ENCODE measurements at regions not wholly inside any gene's neighbourhood (a gene's known extent, or its start where the extent isn't known, plus 50 kb on each side); places are given as distances from the start of the nearest gene placed in this dataset.
A peak's percentile ranks its signal among the peaks of the same experiment; 100 is the strongest.
"Not testable (repeated sequence)": the region's sequence is repeated elsewhere in the genome, so short reads cannot be mapped to it uniquely, and the experiment has no call there.

DNA sequence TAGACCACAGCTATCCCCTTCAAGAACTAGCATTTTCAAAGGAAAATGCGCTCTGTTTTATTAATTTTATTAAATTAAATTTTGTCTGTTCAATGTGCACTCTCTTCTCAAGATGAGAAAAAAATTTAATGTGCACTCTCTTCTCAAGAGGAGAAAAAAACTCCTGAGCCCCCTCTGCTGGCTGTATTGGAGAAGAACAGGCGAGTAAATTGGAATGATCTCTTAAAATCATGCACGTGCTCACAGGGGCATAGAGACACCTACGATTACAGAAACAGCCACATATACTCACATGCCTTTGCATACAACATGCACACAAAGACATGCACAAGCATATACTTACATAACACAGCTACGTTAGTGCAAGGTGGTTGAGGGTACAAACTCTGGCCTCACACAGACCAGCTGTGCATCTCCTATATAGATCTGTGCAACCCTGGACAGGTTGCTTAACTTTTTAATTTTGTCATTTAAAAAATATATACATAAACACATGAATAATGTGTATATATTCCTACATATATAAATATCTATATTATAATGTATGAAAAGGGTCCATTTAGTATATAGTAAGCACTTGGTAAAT, 176.2 kb upstream of the CXorf66 start:
- Histone ChIP-seq H3K4me3 (no peak overlapping the region), H3K27me3 (no peaks in the 10 kb centered on the region), H3K36me3 (no peaks in the 10 kb centered on the region), H3K27ac (no peak overlapping the region), H3K4me1 (no peaks in the 10 kb centered on the region), H3K9me3 (no peaks in the 10 kb centered on the region)
- DNase-seq, result peak; percentile 17
- intact Hi-C loops (cut with DNase I; ENCODE audit: low total_unique reads), result loop anchor here (10.0 kb wide), 1 partner anchor 87 kb away; no protein-coding TSS in a partner anchor
- no peak for TF ChIP-seq EP300 (IDR thresholded peaks at IDR 0.05; ENCODE audit: low read depth)
- TF ChIP-seq, protein P1, sequence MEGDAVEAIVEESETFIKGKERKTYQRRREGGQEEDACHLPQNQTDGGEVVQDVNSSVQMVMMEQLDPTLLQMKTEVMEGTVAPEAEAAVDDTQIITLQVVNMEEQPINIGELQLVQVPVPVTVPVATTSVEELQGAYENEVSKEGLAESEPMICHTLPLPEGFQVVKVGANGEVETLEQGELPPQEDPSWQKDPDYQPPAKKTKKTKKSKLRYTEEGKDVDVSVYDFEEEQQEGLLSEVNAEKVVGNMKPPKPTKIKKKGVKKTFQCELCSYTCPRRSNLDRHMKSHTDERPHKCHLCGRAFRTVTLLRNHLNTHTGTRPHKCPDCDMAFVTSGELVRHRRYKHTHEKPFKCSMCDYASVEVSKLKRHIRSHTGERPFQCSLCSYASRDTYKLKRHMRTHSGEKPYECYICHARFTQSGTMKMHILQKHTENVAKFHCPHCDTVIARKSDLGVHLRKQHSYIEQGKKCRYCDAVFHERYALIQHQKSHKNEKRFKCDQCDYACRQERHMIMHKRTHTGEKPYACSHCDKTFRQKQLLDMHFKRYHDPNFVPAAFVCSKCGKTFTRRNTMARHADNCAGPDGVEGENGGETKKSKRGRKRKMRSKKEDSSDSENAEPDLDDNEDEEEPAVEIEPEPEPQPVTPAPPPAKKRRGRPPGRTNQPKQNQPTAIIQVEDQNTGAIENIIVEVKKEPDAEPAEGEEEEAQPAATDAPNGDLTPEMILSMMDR (IDR thresholded peaks at IDR 0.05), result peak in 4 of 5 experiments; percentile 33 to 60 (median 45)
- in situ Hi-C loops (cut with MboI; ENCODE audit: low pct_ligation_motif_present in 1 of 4, low pct_unique_long_range_greater_than_20kb in 1 of 4, low sequenced_read_pairs in 3 of 4), result no loop called here
- 0 to 3% methylated on average over 4 to 5 of the region's 5 CpGs for WGBS, 2 donors (ENCODE audit: low coverage in 1 of 2)

DNA sequence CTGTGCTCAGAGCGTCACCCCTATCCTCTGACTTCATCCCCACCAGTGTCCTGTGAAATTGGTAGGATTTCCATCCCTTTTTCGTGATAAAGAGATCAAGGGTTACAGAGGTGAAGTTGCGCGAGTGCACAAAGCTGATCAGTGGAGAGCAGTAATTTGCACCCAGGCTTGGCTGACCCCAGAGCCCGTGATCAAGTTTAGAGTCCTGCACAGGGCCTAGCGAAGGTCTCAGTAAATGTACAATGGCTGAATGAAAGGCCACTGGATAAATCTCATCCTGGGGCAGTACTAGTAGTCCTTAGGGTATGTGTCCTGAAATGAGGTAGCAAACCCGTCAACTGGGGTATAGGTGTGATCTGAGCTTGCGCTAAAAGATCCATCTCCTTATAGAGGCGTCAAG, 173.2 kb upstream of the CXorf66 start:
- not testable (repeated sequence) for H3K36me3 ChIP-seq, H3K9me3 ChIP-seq, DNase-seq, H3K4me1 ChIP-seq, H3K4me3 ChIP-seq, H3K27me3 ChIP-seq, H3K27ac ChIP-seq
- intact Hi-C loops (cut with DNase I; ENCODE audit: low total_unique reads), result loop anchor here (2.0 kb wide), 1 partner anchor 64 kb away; no protein-coding TSS in a partner anchor
- WGBS, 2 donors (ENCODE audit: low coverage in 1 of 2), result 88 to 93% methylated on average over 3 to 9 of the region's 9 CpGs
- in situ Hi-C loops (cut with MboI; ENCODE audit: low pct_ligation_motif_present in 1 of 4, low pct_unique_long_range_greater_than_20kb in 1 of 4, low sequenced_read_pairs in 3 of 4), result loop anchor here in 1 of 4 donors (5.0 kb wide), 1 partner anchor 61 kb away; no protein-coding TSS in a partner anchor

DNA sequence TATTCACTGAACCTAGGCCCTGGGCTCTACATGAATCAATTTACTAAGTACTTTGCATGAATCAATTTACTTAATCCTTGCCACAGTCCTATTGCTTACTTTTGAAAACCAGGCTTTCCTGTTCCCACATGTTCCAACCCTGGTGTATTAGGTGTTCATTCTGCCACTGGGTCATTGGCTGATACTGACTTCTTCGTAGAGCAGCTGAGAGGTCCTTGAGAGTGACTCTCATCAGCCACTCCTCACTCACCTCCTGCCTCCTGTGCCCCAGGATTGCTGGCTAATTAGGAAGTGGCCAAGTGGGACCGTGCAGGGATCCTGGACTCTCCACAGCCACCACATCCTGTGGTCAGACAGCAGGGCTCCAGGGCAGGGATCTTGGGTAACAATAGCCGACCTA, 172.7 kb upstream of the CXorf66 start:
- intact Hi-C loops (cut with DNase I; ENCODE audit: low total_unique reads) (loop anchor here (2.0 kb wide), 1 partner anchor 63 kb away; no protein-coding TSS in a partner anchor), in situ Hi-C loops (cut with MboI; ENCODE audit: low pct_ligation_motif_present in 1 of 4, low pct_unique_long_range_greater_than_20kb in 1 of 4, low sequenced_read_pairs in 3 of 4) (loop anchor here in 1 of 4 donors (5.0 kb wide), 1 partner anchor 61 kb away; no protein-coding TSS in a partner anchor)
- H3K9me3 ChIP-seq, H3K4me3 ChIP-seq, H3K4me1 ChIP-seq, H3K36me3 ChIP-seq, H3K27me3 ChIP-seq, DNase-seq, H3K27ac ChIP-seq: not testable (repeated sequence)
- 82% methylated on average over 1 of the region's 3 CpGs; no CpG with 5 or more reads in 1 of the 2 donors for WGBS, 2 donors (ENCODE audit: low coverage in 1 of 2)

DNA sequence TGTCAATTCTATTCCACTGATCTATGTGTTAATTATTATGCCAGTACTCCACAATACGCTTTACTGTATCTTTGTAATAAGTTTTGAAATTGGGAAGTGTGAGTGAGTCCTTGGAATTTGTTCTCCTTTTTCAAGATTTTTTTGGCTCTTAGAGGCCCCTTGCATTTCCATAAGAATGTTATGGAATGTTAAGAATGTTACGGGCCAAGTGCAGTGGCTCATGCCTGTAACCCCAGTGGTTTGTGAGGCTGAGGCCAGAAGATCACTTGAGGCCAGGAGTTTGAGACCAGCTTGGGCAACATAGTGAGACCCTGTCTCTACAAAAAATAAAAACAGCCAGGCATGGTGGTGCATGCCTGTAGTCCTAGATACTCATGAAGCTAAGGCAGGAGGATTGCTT, 167.6 kb upstream of the CXorf66 start:
- WGBS, 2 donors (ENCODE audit: low coverage in 1 of 2), result 78% methylated on average over 2 of the region's 2 CpGs; no CpG with 5 or more reads in 1 of the 2 donors
- H3K27ac ChIP-seq, result no peak overlapping the region
- H3K36me3 ChIP-seq, result no peaks in the 10 kb centered on the region
- no peaks in the 10 kb centered on the region for H3K27me3 ChIP-seq
- no peaks in the 10 kb centered on the region for H3K4me1 ChIP-seq
- intact Hi-C loops (cut with DNase I; ENCODE audit: low total_unique reads), result no loop called here
- H3K9me3 ChIP-seq, result no peaks in the 10 kb centered on the region
- no peak overlapping the region for H3K4me3 ChIP-seq
- DNase-seq, result no peak
- in situ Hi-C loops (cut with MboI; ENCODE audit: low pct_ligation_motif_present in 1 of 4, low pct_unique_long_range_greater_than_20kb in 1 of 4, low sequenced_read_pairs in 3 of 4), result no loop called here
- TF ChIP-seq EP300 (IDR thresholded peaks at IDR 0.05; ENCODE audit: low read depth) (no peak), POLR2AphosphoS5 (IDR thresholded peaks at IDR 0.05) (no peak), POLR2A (IDR thresholded peaks at IDR 0.05) (no peak)

DNA sequence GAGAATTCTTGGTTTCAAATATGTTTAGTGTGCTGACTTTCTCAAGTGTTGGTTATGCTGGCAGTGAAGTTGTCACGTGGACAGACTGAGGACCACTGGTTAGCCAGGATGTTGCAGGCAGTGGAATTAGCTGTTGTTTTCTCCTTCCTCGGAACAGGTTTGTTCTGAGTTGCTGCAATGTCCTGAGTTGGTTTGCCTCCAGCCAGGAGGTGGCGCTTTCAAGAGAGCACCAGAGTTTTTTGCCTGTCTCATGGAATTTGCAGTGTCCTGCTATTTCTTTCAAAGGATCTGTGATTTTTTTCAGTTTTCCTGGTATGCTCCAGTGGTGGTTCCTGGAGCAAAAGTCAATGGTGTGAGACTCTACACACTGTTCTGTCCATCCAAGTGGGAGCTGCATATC, 158.1 kb upstream of the CXorf66 start:
- 17% methylated on average over 3 of the region's 3 CpGs; no CpG with 5 or more reads in 1 of the 2 donors for WGBS, 2 donors (ENCODE audit: low coverage in 1 of 2)
- H3K36me3 ChIP-seq, result no peaks in the 10 kb centered on the region
- TF ChIP-seq EP300 (IDR thresholded peaks at IDR 0.05; ENCODE audit: low read depth) (no peak), POLR2AphosphoS5 (IDR thresholded peaks at IDR 0.05) (no peak), POLR2A (IDR thresholded peaks at IDR 0.05) (no peak)
- TF ChIP-seq, protein P1 (IDR thresholded peaks at IDR 0.05), result no peak
- H3K4me1 ChIP-seq, result no peaks in the 10 kb centered on the region
- no peaks in the 10 kb centered on the region for H3K9me3 ChIP-seq
- H3K4me3 ChIP-seq, result no peak overlapping the region
- intact Hi-C loops (cut with DNase I; ENCODE audit: low total_unique reads), result no loop called here
- no peak for DNase-seq
- in situ Hi-C loops (cut with MboI; ENCODE audit: low pct_ligation_motif_present in 1 of 4, low pct_unique_long_range_greater_than_20kb in 1 of 4, low sequenced_read_pairs in 3 of 4), result no loop called here
- H3K27me3 ChIP-seq, result no peaks in the 10 kb centered on the region
- no peak overlapping the region for H3K27ac ChIP-seq

DNA sequence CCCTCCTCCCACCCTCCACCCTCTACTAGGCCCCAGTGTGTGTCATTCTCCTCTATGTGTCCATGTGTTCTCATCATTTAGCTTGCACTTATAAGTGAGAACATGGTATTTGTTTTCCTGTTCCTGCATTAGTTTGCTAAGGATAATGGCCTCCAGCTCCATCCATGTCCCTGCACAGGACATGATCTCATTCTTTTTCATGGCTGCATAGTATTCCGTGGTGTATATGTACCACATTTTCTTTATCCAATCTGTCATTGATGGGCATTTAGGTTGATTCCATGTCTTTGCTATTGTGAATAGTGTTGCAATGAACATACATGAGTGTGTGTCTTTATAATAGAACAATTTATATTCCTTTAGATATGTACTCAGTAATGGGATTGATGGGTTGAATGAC, 148.7 kb upstream of the CXorf66 start:
- H3K4me3 ChIP-seq; H3K36me3 ChIP-seq; DNase-seq; H3K27me3 ChIP-seq; in situ Hi-C loops (cut with MboI; ENCODE audit: low pct_ligation_motif_present in 1 of 4, low pct_unique_long_range_greater_than_20kb in 1 of 4, low sequenced_read_pairs in 3 of 4); intact Hi-C loops (cut with DNase I; ENCODE audit: low total_unique reads); H3K4me1 ChIP-seq; H3K27ac ChIP-seq; H3K9me3 ChIP-seq: not testable (repeated sequence)
- 94% methylated on average over 1 of the region's 1 CpG; no CpG with 5 or more reads in 1 of the 2 donors for WGBS, 2 donors (ENCODE audit: low coverage in 1 of 2)

Data from transverse colon (tissue), 4 donors.